GM18507 (cell line): ENCODE measurements at regions not wholly inside any gene's neighbourhood (a gene's known extent, or its start where the extent isn't known, plus 50 kb on each side); places are given as distances from the start of the nearest gene placed in this dataset.
"Not testable (repeated sequence)": the region's sequence is repeated elsewhere in the genome, so short reads cannot be mapped to it uniquely, and the experiment has no call there.

Source experiments
- DNase-seq: peaks from one replicate; pipeline ENCODE4 v3.0.0; 2011; ENCODE audit warnings: low read depth; ENCODE audit not compliant: insufficient read length; ENCODE audit errors: extremely low spot score
- FAIRE-seq: peaks from 2 replicates; lab custom pipeline; 2011; peaks lifted over from hg19 to GRCh38; lab: Jason Lieb, UNC

GRCh38 chr3:80855482-80855881 is 906.0 kb downstream of the GBE1 start:
- no peak for FAIRE-seq
- no peak for DNase-seq

- no peak for FAIRE-seq
Observed at GRCh38 chr3:80836395-80836794, 925.0 kb downstream of the GBE1 start.

GRCh38 chr3:80807577-80807976 is 953.9 kb downstream of the GBE1 start:
- DNase-seq (no peak), FAIRE-seq (no peak)

More at GRCh38 chr3:80836395-80836794, 925.0 kb downstream of the GBE1 start:
- DNase-seq, result no peak

- DNase-seq (no peak), FAIRE-seq (no peak)
Observed at GRCh38 chr3:80806673-80807072, 954.8 kb downstream of the GBE1 start.

GRCh38 chr3:80788914-80789313 is 972.5 kb downstream of the GBE1 start:
- FAIRE-seq (no peak), DNase-seq (no peak)

GRCh38 chr3:80785875-80786274 is 975.6 kb downstream of the GBE1 start:
- DNase-seq (no peak), FAIRE-seq (no peak)

- DNase-seq (no peak), FAIRE-seq (no peak)
Observed at GRCh38 chr3:80785475-80785874, 976.0 kb downstream of the GBE1 start.

- FAIRE-seq, result no peak
- no peak for DNase-seq
Observed at GRCh38 chr3:80771085-80771484, 990.4 kb downstream of the GBE1 start.

GRCh38 chr3:80770106-80771074 is 991.1 kb downstream of the GBE1 start:
- no peak for DNase-seq
- no peak for FAIRE-seq

- DNase-seq (no peak), FAIRE-seq (no peak)
Observed at GRCh38 chr3:80769683-80770082, 991.8 kb downstream of the GBE1 start.

GRCh38 chr3:80767604-80768003 is 993.8 kb downstream of the GBE1 start:
- DNase-seq, result no peak
- FAIRE-seq, result no peak

GRCh38 chr3:80754969-80755368 is 987.2 kb upstream of the ROBO1 start:
- DNase-seq (no peak), FAIRE-seq (no peak)

GRCh38 chr3:80753021-80753420 is 985.2 kb upstream of the ROBO1 start:
- DNase-seq (no peak), FAIRE-seq (no peak)

- DNase-seq (no peak), FAIRE-seq (no peak)
Observed at GRCh38 chr3:80750637-80751036, 982.8 kb upstream of the ROBO1 start.

- no peak for DNase-seq
- no peak for FAIRE-seq
Observed at GRCh38 chr3:80734920-80735319, 967.1 kb upstream of the ROBO1 start.

- DNase-seq (no peak), FAIRE-seq (no peak)
Observed at GRCh38 chr3:80734483-80734882, 966.7 kb upstream of the ROBO1 start.

GRCh38 chr3:80733522-80734176 is 965.9 kb upstream of the ROBO1 start:
- DNase-seq, result no peak
- FAIRE-seq, result no peak

GRCh38 chr3:80727561-80727960 is 959.8 kb upstream of the ROBO1 start:
- FAIRE-seq, DNase-seq: not testable (repeated sequence)

GRCh38 chr3:80709597-80710322 is 942.0 kb upstream of the ROBO1 start:
- FAIRE-seq, DNase-seq: not testable (repeated sequence)

GRCh38 chr3:80705290-80705689 is 937.5 kb upstream of the ROBO1 start:
- no peak for DNase-seq
- no peak for FAIRE-seq
